Endothelial cell (in vitro differentiated cells): ENCODE measurements at regions not wholly inside any gene's neighbourhood (a gene's known extent, or its start where the extent isn't known, plus 50 kb on each side); places are given as distances from the start of the nearest gene placed in this dataset.

Experiments
- DNase-seq: peaks from one replicate; pipeline ENCODE4 v3.0.0; 2021; ENCODE audit warnings: low spot score
- H3K27ac Mint-ChIP-seq: one replicate; pipeline ENCODE4 v1.8.0; 2021; ENCODE audit warnings: mixed read lengths, inconsistent platforms; ENCODE audit not compliant: unreplicated experiment
- H3K27me3 Mint-ChIP-seq: one replicate; pipeline ENCODE4 v1.8.0; 2021; ENCODE audit warnings: mild to moderate bottlenecking, moderate library complexity, mixed read lengths, inconsistent platforms; ENCODE audit not compliant: unreplicated experiment
- H3K36me3 Mint-ChIP-seq: one replicate; pipeline ENCODE4 v1.8.0; 2021; ENCODE audit warnings: mild to moderate bottlenecking, low read depth, mixed read lengths, inconsistent platforms; ENCODE audit not compliant: unreplicated experiment
- H3K4me1 Mint-ChIP-seq: one replicate; pipeline ENCODE4 v1.8.0; 2021; ENCODE audit warnings: mild to moderate bottlenecking, mixed read lengths, inconsistent platforms; ENCODE audit not compliant: unreplicated experiment
- H3K4me3 Mint-ChIP-seq: one replicate; pipeline ENCODE4 v1.8.0; 2021; ENCODE audit warnings: mild to moderate bottlenecking, mixed read lengths, inconsistent platforms; ENCODE audit not compliant: unreplicated experiment
- H3K9me3 Mint-ChIP-seq: one replicate; pipeline ENCODE4 v1.8.0; 2021; ENCODE audit warnings: mixed read lengths, inconsistent platforms; ENCODE audit not compliant: unreplicated experiment
- TF ChIP-seq, protein P1 (sequence below): fragments of 200-600 bp; sonication (generic); IDR thresholded peaks from one replicate; pipeline ENCODE4 v1.5.0; 2021; ENCODE audit warnings: antibody characterized with exemption; ENCODE audit not compliant: unreplicated experiment

DNA sequence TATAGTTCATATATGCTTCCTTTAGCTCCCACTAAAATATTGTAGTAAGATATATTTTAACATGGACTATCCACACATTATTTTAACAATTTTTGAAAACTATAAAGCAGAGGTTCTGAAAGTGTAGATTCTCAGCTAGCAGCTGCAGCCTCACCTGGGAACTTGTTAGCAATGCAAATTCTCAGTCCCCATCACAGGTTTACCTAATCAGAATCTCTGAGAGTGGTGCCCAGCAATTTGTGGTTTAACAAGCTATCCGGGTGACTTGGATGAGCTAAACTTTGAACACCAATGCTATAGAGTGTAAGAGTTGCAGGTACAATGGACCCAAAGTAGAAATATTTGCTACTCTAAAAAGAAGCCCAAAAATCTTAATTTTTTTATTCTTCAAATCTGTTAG, 99.8 kb upstream of the MDFIC start:
- no peaks in the 10 kb centered on the region for H3K9me3 Mint-ChIP-seq
- no peaks in the 10 kb centered on the region for H3K27me3 Mint-ChIP-seq
- no peaks in the 10 kb centered on the region for H3K36me3 Mint-ChIP-seq
- H3K4me3 Mint-ChIP-seq: no peak overlapping the region
- no peak overlapping the region for H3K27ac Mint-ChIP-seq
- no peak for DNase-seq
- TF ChIP-seq, protein P1, sequence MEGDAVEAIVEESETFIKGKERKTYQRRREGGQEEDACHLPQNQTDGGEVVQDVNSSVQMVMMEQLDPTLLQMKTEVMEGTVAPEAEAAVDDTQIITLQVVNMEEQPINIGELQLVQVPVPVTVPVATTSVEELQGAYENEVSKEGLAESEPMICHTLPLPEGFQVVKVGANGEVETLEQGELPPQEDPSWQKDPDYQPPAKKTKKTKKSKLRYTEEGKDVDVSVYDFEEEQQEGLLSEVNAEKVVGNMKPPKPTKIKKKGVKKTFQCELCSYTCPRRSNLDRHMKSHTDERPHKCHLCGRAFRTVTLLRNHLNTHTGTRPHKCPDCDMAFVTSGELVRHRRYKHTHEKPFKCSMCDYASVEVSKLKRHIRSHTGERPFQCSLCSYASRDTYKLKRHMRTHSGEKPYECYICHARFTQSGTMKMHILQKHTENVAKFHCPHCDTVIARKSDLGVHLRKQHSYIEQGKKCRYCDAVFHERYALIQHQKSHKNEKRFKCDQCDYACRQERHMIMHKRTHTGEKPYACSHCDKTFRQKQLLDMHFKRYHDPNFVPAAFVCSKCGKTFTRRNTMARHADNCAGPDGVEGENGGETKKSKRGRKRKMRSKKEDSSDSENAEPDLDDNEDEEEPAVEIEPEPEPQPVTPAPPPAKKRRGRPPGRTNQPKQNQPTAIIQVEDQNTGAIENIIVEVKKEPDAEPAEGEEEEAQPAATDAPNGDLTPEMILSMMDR: no peak
- H3K4me1 Mint-ChIP-seq: no peaks in the 10 kb centered on the region

DNA sequence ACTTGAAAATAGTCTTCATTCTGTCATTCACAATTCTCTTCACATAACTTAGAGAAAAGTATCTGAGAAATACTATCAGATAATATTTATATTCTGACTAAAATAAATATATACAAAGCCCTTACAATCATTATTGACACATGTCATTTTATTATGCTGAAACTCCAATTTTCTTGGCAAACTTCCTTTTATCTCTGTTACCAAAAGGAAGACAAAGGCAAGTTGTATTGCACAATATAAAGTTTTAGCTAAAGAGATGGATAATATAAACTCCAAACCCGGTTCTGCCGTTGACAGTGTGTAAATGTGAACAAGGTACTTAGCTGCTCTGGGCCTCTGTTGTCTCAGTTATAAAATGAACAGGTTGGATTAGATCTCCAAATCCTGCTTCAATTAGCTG, 99.0 kb upstream of the MDFIC start:
- no peaks in the 10 kb centered on the region for H3K4me1 Mint-ChIP-seq
- H3K4me3 Mint-ChIP-seq: no peak overlapping the region
- DNase-seq: no peak
- no peaks in the 10 kb centered on the region for H3K9me3 Mint-ChIP-seq
- TF ChIP-seq, protein P1: no peak
- H3K36me3 Mint-ChIP-seq: no peaks in the 10 kb centered on the region
- no peak overlapping the region for H3K27ac Mint-ChIP-seq
- H3K27me3 Mint-ChIP-seq: no peaks in the 10 kb centered on the region

DNA sequence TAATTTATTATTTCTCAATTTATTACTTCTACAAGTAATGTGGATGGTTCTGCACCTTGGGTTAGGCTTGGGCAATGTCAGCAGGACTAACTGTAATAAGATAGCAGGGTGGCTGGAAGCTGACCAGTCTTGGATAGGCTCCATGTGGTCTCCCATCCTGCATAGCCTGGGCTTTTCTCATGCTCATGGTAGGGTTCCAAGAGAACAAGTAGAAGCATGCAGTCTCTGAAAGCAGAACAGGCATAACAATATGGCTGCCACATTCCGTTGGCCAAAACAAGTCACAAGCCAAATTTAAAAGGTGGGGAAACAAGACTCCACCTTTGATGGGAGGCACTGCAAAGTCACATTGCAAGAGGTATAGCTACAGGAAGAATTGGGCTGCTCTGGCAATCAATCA, 98.6 kb upstream of the MDFIC start:
- Mint-ChIP-seq H3K4me3 (no peak overlapping the region), H3K36me3 (no peaks in the 10 kb centered on the region), H3K4me1 (no peaks in the 10 kb centered on the region), H3K9me3 (no peaks in the 10 kb centered on the region), H3K27me3 (no peaks in the 10 kb centered on the region), H3K27ac (no peak overlapping the region)
- no peak for DNase-seq
- TF ChIP-seq, protein P1: no peak

DNA sequence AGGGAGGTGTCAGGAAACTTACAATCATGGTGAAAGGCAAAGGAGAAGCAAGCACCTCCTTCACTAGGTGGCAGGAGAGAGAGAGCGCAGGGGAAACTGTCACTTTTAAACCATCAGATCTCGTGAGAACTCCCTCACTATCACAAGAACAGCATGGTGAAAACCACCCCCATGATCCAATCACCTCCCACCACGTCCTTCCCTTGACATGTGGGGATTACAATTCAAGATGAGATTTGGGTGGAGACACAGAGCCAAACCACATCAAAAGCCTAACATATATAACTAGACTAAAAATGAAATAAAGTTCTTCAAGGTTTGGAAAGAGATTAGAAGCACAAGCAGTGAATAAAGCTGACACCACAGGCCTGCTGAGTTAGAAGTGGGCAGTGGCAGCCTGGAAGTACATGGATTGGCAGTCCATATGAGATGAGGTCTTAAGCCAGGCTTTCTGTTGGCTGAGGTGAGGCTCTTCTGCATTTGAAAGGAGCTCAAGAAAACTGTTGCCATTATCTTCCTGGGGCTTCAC, 96.4 kb upstream of the MDFIC start:
- Mint-ChIP-seq H3K27ac (no peak overlapping the region), H3K9me3 (no peaks in the 10 kb centered on the region), H3K4me1 (no peaks in the 10 kb centered on the region), H3K36me3 (no peaks in the 10 kb centered on the region), H3K27me3 (no peaks in the 10 kb centered on the region), H3K4me3 (no peak overlapping the region)
- TF ChIP-seq, protein P1: no peak
- no peak for DNase-seq

DNA sequence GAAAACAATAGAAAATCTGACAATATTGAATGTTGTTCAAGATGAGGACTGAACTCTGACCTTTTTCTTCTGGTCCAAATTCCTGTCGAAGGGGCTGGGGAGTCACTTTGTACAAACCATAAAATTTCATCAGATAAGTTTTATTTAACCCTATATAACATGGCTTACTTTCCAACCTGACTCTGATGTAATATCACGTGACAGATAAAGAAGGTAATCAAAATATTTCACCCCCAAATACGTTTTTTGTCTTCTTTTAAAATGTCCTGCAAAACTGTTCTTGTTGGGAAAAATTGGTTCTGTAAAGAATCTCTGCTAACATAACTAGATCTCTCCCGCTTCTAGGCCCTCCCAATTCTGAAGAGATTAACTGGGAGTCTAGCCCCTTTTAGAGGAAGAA, 90.9 kb upstream of the MDFIC start:
- Mint-ChIP-seq H3K4me3 (no peak overlapping the region), H3K4me1 (peaks cover 9% of the 10 kb centered on the region), H3K27ac (no peak overlapping the region), H3K9me3 (no peaks in the 10 kb centered on the region), H3K27me3 (no peaks in the 10 kb centered on the region), H3K36me3 (no peaks in the 10 kb centered on the region)
- TF ChIP-seq, protein P1: no peak
- DNase-seq: no peak
